ENCODE measurements at regions not wholly inside any gene's neighbourhood (a gene's known extent, or its start where the extent isn't known, plus 50 kb on each side); places are given as distances from the start of the nearest gene placed in this dataset.

GRCh38 chr5:92923885-92924284 is 657.1 kb downstream of the NR2F1-AS1 start:
- TF ChIP-seq CTCF (IDR thresholded peaks at IDR 0.05) = no peak
- no peak for TF ChIP-seq ZFX (IDR thresholded peaks at IDR 0.05; ENCODE audit: borderline replicate concordance)
